OCI-LY1 (cell line): ENCODE measurements at regions not wholly inside any gene's neighbourhood (a gene's known extent, or its start where the extent isn't known, plus 50 kb on each side); places are given as distances from the start of the nearest gene placed in this dataset.

ENCODE experiments used
- H2AFZ ChIP-seq: fragments of 200-600 bp; sonication (generic), shearing (Covaris generic); 2 replicates; pipeline ENCODE4 v1.6.0; 2014; ENCODE audit warnings: antibody characterized with exemption, mild to moderate bottlenecking, low read length
- H3F3A ChIP-seq: fragments of 200-600 bp; sonication (generic), shearing (Covaris generic); 2 replicates; pipeline ENCODE4 v1.6.0; 2014; ENCODE audit warnings: mild to moderate bottlenecking, antibody characterized with exemption, low read length, moderate library complexity; ENCODE audit not compliant: insufficient read depth
- H3K27ac ChIP-seq: fragments of 200-600 bp; sonication (generic); 2 replicates; pipeline ENCODE4 v1.5.1; 2014; ENCODE audit warnings: low read length, mixed run types, mild to moderate bottlenecking, low read depth; ENCODE audit not compliant: poor library complexity, severe bottlenecking
- H3K27me3 ChIP-seq: fragments of 200-600 bp; sonication (generic); 2 replicates; pipeline ENCODE4 v1.6.0; 2014; ENCODE audit warnings: antibody characterized with exemption, mild to moderate bottlenecking, low read length, moderate library complexity; ENCODE audit not compliant: insufficient read depth
- H3K36me3 ChIP-seq: fragments of 200-600 bp; sonication (generic); 2 replicates; pipeline ENCODE4 v1.6.1; 2014; ENCODE audit warnings: mild to moderate bottlenecking, antibody characterized with exemption, low read length, moderate library complexity, mixed read lengths; ENCODE audit not compliant: insufficient read depth
- H3K4me1 ChIP-seq: fragments of 200-600 bp; sonication (generic); 2 replicates; pipeline ENCODE4 v1.5.1; 2014; ENCODE audit warnings: mild to moderate bottlenecking, low read length, moderate library complexity; ENCODE audit not compliant: insufficient read depth, severe bottlenecking
- H3K4me2 ChIP-seq: fragments of 200-600 bp; sonication (generic), shearing (Covaris generic); 2 replicates; pipeline ENCODE4 v1.6.1; 2014; ENCODE audit warnings: low read length
- H3K4me3 ChIP-seq: fragments of 200-600 bp; sonication (generic); 2 replicates; pipeline ENCODE4 v1.5.1; 2014; ENCODE audit warnings: low read length, low read depth, mild to moderate bottlenecking, mixed read lengths; ENCODE audit not compliant: poor library complexity, severe bottlenecking
- H3K79me2 ChIP-seq: fragments of 200-600 bp; shearing (Covaris generic); 2 replicates; pipeline ENCODE4 v1.6.1; 2016; ENCODE audit warnings: mixed run types, low read length, mixed read lengths; ENCODE audit not compliant: insufficient read depth
- H3K9ac ChIP-seq: fragments of 200-600 bp; sonication (generic), shearing (Covaris generic); 2 replicates; pipeline ENCODE4 v1.6.1; 2014; ENCODE audit warnings: mild to moderate bottlenecking, low read length, mixed read lengths
- H3K9me2 ChIP-seq: fragments of 200-600 bp; sonication (generic), shearing (Covaris generic); 2 replicates; pipeline ENCODE4 v1.6.1; 2014; ENCODE audit warnings: low read depth, mild to moderate bottlenecking, low read length, mixed read lengths
- H3K9me3 ChIP-seq: fragments of 200-600 bp; shearing (Covaris generic); 2 replicates; pipeline ENCODE4 v1.6.1; 2014; ENCODE audit warnings: low read length, mixed read lengths
- H4K20me1 ChIP-seq: fragments of 200-600 bp; sonication (generic), shearing (Covaris generic); 2 replicates; pipeline ENCODE4 v1.6.0; 2016; ENCODE audit warnings: mild to moderate bottlenecking, low read length; ENCODE audit not compliant: insufficient read depth
- CTCF ChIP-seq: fragments of 200-600 bp; sonication (generic), shearing (Covaris generic); IDR thresholded peaks from 2 replicates; pipeline ENCODE4 v1.5.1; 2017; ENCODE audit warnings: mild to moderate bottlenecking, antibody characterized with exemption, low read length, moderate library complexity, mixed read lengths
- EZH2 ChIP-seq: fragments of 200-600 bp; sonication (generic), shearing (Covaris generic); IDR thresholded peaks from 2 replicates; pipeline ENCODE4 v1.8.0; 2017; ENCODE audit warnings: borderline replicate concordance, mixed run types, mild to moderate bottlenecking, antibody characterized with exemption, low read length, moderate library complexity, mixed read lengths

- no peak overlapping the region for H3K27ac ChIP-seq
- no peaks in the 10 kb centered on the region for H3K36me3 ChIP-seq
- no peaks in the 10 kb centered on the region for H4K20me1 ChIP-seq
- no peaks in the 10 kb centered on the region for H3K4me1 ChIP-seq
- H2AFZ ChIP-seq, result no peak overlapping the region
- H3K4me3 ChIP-seq, result no peak overlapping the region
- no peaks in the 10 kb centered on the region for H3K27me3 ChIP-seq
- H3K9ac ChIP-seq, result no peak overlapping the region
- H3F3A ChIP-seq, result no peaks in the 10 kb centered on the region
- TF ChIP-seq CTCF, result no peak
- no peak for TF ChIP-seq EZH2
- H3K79me2 ChIP-seq, result no peaks in the 10 kb centered on the region
- H3K4me2 ChIP-seq, result no peak overlapping the region
- no peaks in the 10 kb centered on the region for H3K9me2 ChIP-seq
- H3K9me3 ChIP-seq, result no peaks in the 10 kb centered on the region
Measured at GRCh38 chr9:23545728-23546127, 280.3 kb downstream of the ELAVL2 start.

GRCh38 chr9:23551311-23551721 lies 274.7 kb downstream of the ELAVL2 start:
- Histone ChIP-seq H3K9me3 (no peaks in the 10 kb centered on the region), H2AFZ (no peak overlapping the region), H3K36me3 (no peaks in the 10 kb centered on the region), H3K4me2 (no peak overlapping the region), H3K4me1 (no peaks in the 10 kb centered on the region), H3F3A (no peaks in the 10 kb centered on the region), H3K27me3 (peaks cover 4% of the 10 kb centered on the region; the same call in 1 of the 2 replicates), H3K4me3 (no peak overlapping the region), H3K79me2 (no peaks in the 10 kb centered on the region), H3K9ac (no peak overlapping the region), H3K9me2 (no peaks in the 10 kb centered on the region), H4K20me1 (no peaks in the 10 kb centered on the region), H3K27ac (no peak overlapping the region)
- TF ChIP-seq EZH2 (no peak), CTCF (no peak)

- no peak overlapping the region for H2AFZ ChIP-seq
- no peaks in the 10 kb centered on the region for H3F3A ChIP-seq
- no peaks in the 10 kb centered on the region for H3K36me3 ChIP-seq
- H3K27me3 ChIP-seq, result peaks cover 4% of the 10 kb centered on the region; the same call in 1 of the 2 replicates
- no peak for TF ChIP-seq EZH2
- no peak for TF ChIP-seq CTCF
- H3K79me2 ChIP-seq, result no peaks in the 10 kb centered on the region
- no peaks in the 10 kb centered on the region for H3K9me2 ChIP-seq
- no peaks in the 10 kb centered on the region for H3K9me3 ChIP-seq
- no peak overlapping the region for H3K4me2 ChIP-seq
- no peaks in the 10 kb centered on the region for H4K20me1 ChIP-seq
- no peak overlapping the region for H3K9ac ChIP-seq
- H3K4me1 ChIP-seq, result no peaks in the 10 kb centered on the region
- H3K4me3 ChIP-seq, result no peak overlapping the region
- H3K27ac ChIP-seq, result no peak overlapping the region
Measured at GRCh38 chr9:23551929-23552707, 273.9 kb downstream of the ELAVL2 start.
